ENCODE measurements at regions not wholly inside any gene's neighbourhood (a gene's known extent, or its start where the extent isn't known, plus 50 kb on each side); places are given as distances from the start of the nearest gene placed in this dataset.
"Not testable (repeated sequence)": the region's sequence is repeated elsewhere in the genome, so short reads cannot be mapped to it uniquely, and the experiment has no call there.

- no peak for DNase-seq (ENCODE audit: low read depth)
Observed at GRCh38 chr2:35803126-35803525, 552.5 kb upstream of the CRIM1 start.

GRCh38 chr2:35794796-35795450, 560.7 kb upstream of the CRIM1 start:
- no peak for DNase-seq (ENCODE audit: low read depth)

GRCh38 chr2:35790292-35790691, 565.3 kb upstream of the CRIM1 start:
- no peak for DNase-seq (ENCODE audit: low read depth)

- no peak for DNase-seq (ENCODE audit: low read depth)
Observed at GRCh38 chr2:35788543-35788942, 567.0 kb upstream of the CRIM1 start.

- no peak for DNase-seq (ENCODE audit: low read depth)
Observed at GRCh38 chr2:35787302-35788031, 568.1 kb upstream of the CRIM1 start.

GRCh38 chr2:35785564-35785963, 570.0 kb upstream of the CRIM1 start:
- no peak for DNase-seq (ENCODE audit: low read depth)

GRCh38 chr2:35784777-35785176, 570.8 kb upstream of the CRIM1 start:
- no peak for DNase-seq (ENCODE audit: low read depth)

GRCh38 chr2:35783723-35784122, 571.9 kb upstream of the CRIM1 start:
- DNase-seq (ENCODE audit: low read depth): no peak

- no peak for DNase-seq (ENCODE audit: low read depth)
Observed at GRCh38 chr2:35741556-35741955, 614.0 kb upstream of the CRIM1 start.

- no peak for DNase-seq (ENCODE audit: low read depth)
Observed at GRCh38 chr2:35731674-35732073, 623.9 kb upstream of the CRIM1 start.

GRCh38 chr2:35714883-35715282, 640.7 kb upstream of the CRIM1 start:
- no peak for DNase-seq (ENCODE audit: low read depth)

GRCh38 chr2:35708411-35708923, 647.1 kb upstream of the CRIM1 start:
- no peak for DNase-seq (ENCODE audit: low read depth)

- DNase-seq (ENCODE audit: low read depth): no peak
Observed at GRCh38 chr2:35688309-35688708, 667.3 kb upstream of the CRIM1 start.

GRCh38 chr2:35651688-35652323, 703.8 kb upstream of the CRIM1 start:
- no peak for DNase-seq (ENCODE audit: low read depth)

GRCh38 chr2:35614640-35615039, 740.9 kb upstream of the CRIM1 start:
- DNase-seq (ENCODE audit: low read depth): no peak

GRCh38 chr2:35606394-35606793, 749.2 kb upstream of the CRIM1 start:
- DNase-seq (ENCODE audit: low read depth): no peak

- DNase-seq (ENCODE audit: low read depth): no peak
Observed at GRCh38 chr2:35598310-35598709, 757.3 kb upstream of the CRIM1 start.

- no peak for DNase-seq (ENCODE audit: low read depth)
Observed at GRCh38 chr2:35591886-35592285, 763.7 kb upstream of the CRIM1 start.

- DNase-seq (ENCODE audit: low read depth): no peak
Observed at GRCh38 chr2:35585972-35586371, 769.6 kb upstream of the CRIM1 start.

GRCh38 chr2:35582637-35583036, 772.9 kb upstream of the CRIM1 start:
- DNase-seq (ENCODE audit: low read depth): no peak

- DNase-seq (ENCODE audit: low read depth): no peak
Observed at GRCh38 chr2:35580956-35581355, 774.6 kb upstream of the CRIM1 start.

- not testable (repeated sequence) for DNase-seq (ENCODE audit: low read depth)
Observed at GRCh38 chr2:35568574-35568973, 787.0 kb upstream of the CRIM1 start.

GRCh38 chr2:35562488-35562887, 793.1 kb upstream of the CRIM1 start:
- DNase-seq (ENCODE audit: low read depth): no peak

All from GM04504 (cell line).